DOHH2 (cell line): ENCODE measurements at regions not wholly inside any gene's neighbourhood (a gene's known extent, or its start where the extent isn't known, plus 50 kb on each side); places are given as distances from the start of the nearest gene placed in this dataset.

Source experiments
- H3F3A ChIP-seq: fragments of 200-600 bp; sonication (generic), shearing (Covaris generic); 2 replicates; pipeline ENCODE4 v1.6.0; 2016; ENCODE audit warnings: antibody characterized with exemption, mild to moderate bottlenecking; ENCODE audit not compliant: control insufficient read depth, insufficient read depth
- H3K27ac ChIP-seq: fragments of 200-600 bp; sonication (generic); 2 replicates; pipeline ENCODE4 v1.5.1; 2014; ENCODE audit warnings: low read depth, mild to moderate bottlenecking, low read length, moderate library complexity
- H3K27me3 ChIP-seq: fragments of 200-600 bp; sonication (generic); 2 replicates; pipeline ENCODE4 v1.6.1; 2014; ENCODE audit warnings: mild to moderate bottlenecking, low read length, mixed read lengths; ENCODE audit not compliant: control insufficient read depth
- H3K36me3 ChIP-seq: fragments of 200-600 bp; sonication (generic); 2 replicates; pipeline ENCODE4 v1.6.1; 2014; ENCODE audit warnings: mild to moderate bottlenecking, low read length, moderate library complexity, mixed read lengths; ENCODE audit not compliant: control insufficient read depth
- H3K4me1 ChIP-seq: fragments of 200-600 bp; sonication (generic); 2 replicates; pipeline ENCODE4 v1.6.1; 2014; ENCODE audit warnings: mild to moderate bottlenecking, low read length, mixed read lengths; ENCODE audit not compliant: control insufficient read depth
- H3K4me2 ChIP-seq: fragments of 200-600 bp; sonication (generic); 2 replicates; pipeline ENCODE4 v1.6.0; 2014; ENCODE audit warnings: mild to moderate bottlenecking, low read length, moderate library complexity
- H3K4me3 ChIP-seq: fragments of 200-600 bp; sonication (generic); 2 replicates; pipeline ENCODE4 v1.5.1; 2014; ENCODE audit warnings: mild to moderate bottlenecking, low read length, mixed read lengths
- H3K79me2 ChIP-seq: fragments of 200-600 bp; sonication (generic); 2 replicates; pipeline ENCODE4 v1.6.1; 2014; ENCODE audit warnings: mild to moderate bottlenecking, low read length, mixed read lengths; ENCODE audit not compliant: control insufficient read depth
- H3K9me2 ChIP-seq: fragments of 200-600 bp; sonication (generic); replicated peaks from 2 replicates; pipeline ENCODE4 v1.6.1; 2014; ENCODE audit warnings: mild to moderate bottlenecking, low read length, mixed read lengths; ENCODE audit not compliant: control insufficient read depth
- H3K9me3 ChIP-seq: fragments of 200-600 bp; sonication (generic); 2 replicates; pipeline ENCODE4 v1.6.1; 2014; ENCODE audit warnings: antibody characterized with exemption, low read length, mixed read lengths; ENCODE audit not compliant: control insufficient read depth, insufficient read depth
- H4K20me1 ChIP-seq: fragments of 200-600 bp; sonication (generic); 2 replicates; pipeline ENCODE4 v1.6.0; 2014; ENCODE audit warnings: low read depth, mild to moderate bottlenecking, antibody characterized with exemption, low read length, moderate library complexity; ENCODE audit not compliant: control insufficient read depth, insufficient read depth
- EZH2phosphoT487 ChIP-seq: fragments of 200-600 bp; sonication (generic); IDR thresholded peaks from 2 replicates; pipeline ENCODE4 v1.6.1; 2017; ENCODE audit warnings: borderline replicate concordance, mild to moderate bottlenecking, antibody characterized with exemption, low read length, moderate library complexity, mixed read lengths
- TF ChIP-seq, protein P1 (sequence below): fragments of 200-600 bp; sonication (generic); IDR thresholded peaks from one replicate; pipeline ENCODE4 v1.5.1; 2014; ENCODE audit warnings: antibody characterized with exemption, mild to moderate bottlenecking, low read depth, low read length; ENCODE audit not compliant: poor library complexity, severe bottlenecking

DNA sequence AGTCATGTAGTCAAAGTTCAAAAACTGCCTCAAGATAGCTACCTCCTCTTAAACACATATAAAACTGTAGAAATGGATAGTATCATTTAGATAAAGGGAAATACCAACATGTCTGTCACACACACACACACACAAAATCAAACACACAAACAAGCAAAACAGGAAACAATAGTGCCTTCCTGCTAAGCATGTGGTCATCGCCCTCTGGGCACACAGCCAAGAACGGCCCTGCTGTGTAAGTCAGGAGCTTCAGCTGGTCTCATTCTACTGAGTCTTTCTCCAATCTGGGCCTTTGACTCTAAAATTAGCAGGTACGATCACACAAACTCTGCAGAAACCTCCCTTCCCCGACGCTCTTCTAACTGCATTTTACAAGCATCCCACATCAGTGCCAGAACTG, 272.2 kb upstream of the CHRNA7 start:
- Histone ChIP-seq H3K4me1 (peaks cover 7% of the 10 kb centered on the region), H4K20me1 (no peaks in the 10 kb centered on the region), H3K27ac (no peak overlapping the region), H3K27me3 (no peaks in the 10 kb centered on the region; the same call in 1 of the 2 replicates), H3K4me3 (no peak overlapping the region), H3K9me2 (no peaks in the 10 kb centered on the region), H3K4me2 (no peak overlapping the region), H3K79me2 (no peaks in the 10 kb centered on the region), H3F3A (no peaks in the 10 kb centered on the region), H3K36me3 (no peaks in the 10 kb centered on the region), H3K9me3 (no peaks in the 10 kb centered on the region)
- TF ChIP-seq, protein P1, sequence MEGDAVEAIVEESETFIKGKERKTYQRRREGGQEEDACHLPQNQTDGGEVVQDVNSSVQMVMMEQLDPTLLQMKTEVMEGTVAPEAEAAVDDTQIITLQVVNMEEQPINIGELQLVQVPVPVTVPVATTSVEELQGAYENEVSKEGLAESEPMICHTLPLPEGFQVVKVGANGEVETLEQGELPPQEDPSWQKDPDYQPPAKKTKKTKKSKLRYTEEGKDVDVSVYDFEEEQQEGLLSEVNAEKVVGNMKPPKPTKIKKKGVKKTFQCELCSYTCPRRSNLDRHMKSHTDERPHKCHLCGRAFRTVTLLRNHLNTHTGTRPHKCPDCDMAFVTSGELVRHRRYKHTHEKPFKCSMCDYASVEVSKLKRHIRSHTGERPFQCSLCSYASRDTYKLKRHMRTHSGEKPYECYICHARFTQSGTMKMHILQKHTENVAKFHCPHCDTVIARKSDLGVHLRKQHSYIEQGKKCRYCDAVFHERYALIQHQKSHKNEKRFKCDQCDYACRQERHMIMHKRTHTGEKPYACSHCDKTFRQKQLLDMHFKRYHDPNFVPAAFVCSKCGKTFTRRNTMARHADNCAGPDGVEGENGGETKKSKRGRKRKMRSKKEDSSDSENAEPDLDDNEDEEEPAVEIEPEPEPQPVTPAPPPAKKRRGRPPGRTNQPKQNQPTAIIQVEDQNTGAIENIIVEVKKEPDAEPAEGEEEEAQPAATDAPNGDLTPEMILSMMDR: no peak
- no peak for TF ChIP-seq EZH2phosphoT487

DNA sequence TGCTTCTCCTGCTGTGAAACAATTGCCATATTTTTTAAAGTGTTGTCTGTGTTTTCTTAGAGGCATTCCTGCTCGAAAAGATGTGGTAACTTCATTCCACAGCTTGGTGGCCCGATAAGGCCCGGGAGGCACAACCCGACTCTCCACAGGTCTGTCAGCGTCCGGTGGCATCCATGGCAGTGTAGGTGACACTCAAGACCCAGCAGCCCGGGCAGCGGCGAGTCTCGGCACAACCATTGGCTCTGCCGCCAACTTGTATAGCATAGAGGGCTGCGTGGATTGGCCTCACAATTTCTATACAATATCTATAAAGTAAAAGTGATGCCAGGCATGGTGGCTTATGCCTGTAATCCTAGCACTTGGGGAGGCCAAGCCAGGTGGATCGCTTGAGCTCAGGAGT, 262.3 kb upstream of the CHRNA7 start:
- Histone ChIP-seq H3K4me1 (no peaks in the 10 kb centered on the region), H3K9me3 (no peaks in the 10 kb centered on the region), H3K79me2 (no peaks in the 10 kb centered on the region), H3K9me2 (no peaks in the 10 kb centered on the region), H4K20me1 (no peaks in the 10 kb centered on the region), H3K27ac (no peak overlapping the region), H3K27me3 (peaks cover 5% of the 10 kb centered on the region; the same call in 1 of the 2 replicates), H3K36me3 (no peaks in the 10 kb centered on the region), H3F3A (no peaks in the 10 kb centered on the region), H3K4me3 (no peak overlapping the region), H3K4me2 (no peak overlapping the region)
- TF ChIP-seq, protein P1: no peak
- no peak for TF ChIP-seq EZH2phosphoT487

- TF ChIP-seq EZH2phosphoT487: no peak
- TF ChIP-seq, protein P1: no peak
- H3K36me3 ChIP-seq: no peaks in the 10 kb centered on the region
- H3K4me3 ChIP-seq: no peak overlapping the region
- H3K9me2 ChIP-seq: no peaks in the 10 kb centered on the region
- no peaks in the 10 kb centered on the region for H3K9me3 ChIP-seq
- H3K4me1 ChIP-seq: no peaks in the 10 kb centered on the region
- H4K20me1 ChIP-seq: no peaks in the 10 kb centered on the region
- H3F3A ChIP-seq: no peaks in the 10 kb centered on the region
- peaks cover 3% of the 10 kb centered on the region; the same call in 1 of the 2 replicates for H3K27me3 ChIP-seq
- H3K27ac ChIP-seq: no peak overlapping the region
- no peak overlapping the region for H3K4me2 ChIP-seq
- H3K79me2 ChIP-seq: no peaks in the 10 kb centered on the region
Observed at GRCh38 chr15:31774045-31774444, 256.3 kb upstream of the CHRNA7 start.

- no peaks in the 10 kb centered on the region for H3K4me1 ChIP-seq
- no peaks in the 10 kb centered on the region for H3F3A ChIP-seq
Observed at GRCh38 chr15:31776039-31776438, 254.3 kb upstream of the CHRNA7 start.

More at GRCh38 chr15:31776039-31776438, 254.3 kb upstream of the CHRNA7 start:
- Histone ChIP-seq H3K9me2 (no peaks in the 10 kb centered on the region), H3K4me2 (no peak overlapping the region), H3K27me3 (peaks cover 3% of the 10 kb centered on the region; the same call in 1 of the 2 replicates), H3K9me3 (no peaks in the 10 kb centered on the region), H3K27ac (no peak overlapping the region), H4K20me1 (no peaks in the 10 kb centered on the region), H3K4me3 (no peak overlapping the region), H3K79me2 (no peaks in the 10 kb centered on the region), H3K36me3 (no peaks in the 10 kb centered on the region)
- TF ChIP-seq, protein P1: no peak
- no peak for TF ChIP-seq EZH2phosphoT487
